GM11168 (cell line): ENCODE measurements at regions not wholly inside any gene's neighbourhood (a gene's known extent, or its start where the extent isn't known, plus 50 kb on each side); places are given as distances from the start of the nearest gene placed in this dataset.

Experiments
- in situ Hi-C: fragments of 300-500 bp; cut with MboI; formaldehyde crosslinking; loops from one replicate; pipeline ENCODE4 v1.12.0; 2022; ENCODE audit warnings: low sequenced_read_pairs; ENCODE audit not compliant: unreplicated experiment

- in situ Hi-C loops = no loop called here
Observed at GRCh38 chr10:123471811-123472210, 194.3 kb upstream of the GPR26 start.

GRCh38 chr10:123472606-123473005 is 193.5 kb upstream of the GPR26 start:
- in situ Hi-C loops = no loop called here

GRCh38 chr10:123474700-123475099 is 191.5 kb upstream of the GPR26 start:
- in situ Hi-C loops = no loop called here

GRCh38 chr10:123475466-123475865 is 190.7 kb upstream of the GPR26 start:
- in situ Hi-C loops = no loop called here

GRCh38 chr10:123478116-123478515 is 188.0 kb upstream of the GPR26 start:
- in situ Hi-C loops = no loop called here

- in situ Hi-C loops = no loop called here
Observed at GRCh38 chr10:123479640-123480039, 186.5 kb upstream of the GPR26 start.

GRCh38 chr10:123480344-123480743 is 185.8 kb upstream of the GPR26 start:
- in situ Hi-C loops = no loop called here

- in situ Hi-C loops = no loop called here
Observed at GRCh38 chr10:123480845-123481244, 185.3 kb upstream of the GPR26 start.

- in situ Hi-C loops = no loop called here
Observed at GRCh38 chr10:123484722-123485121, 181.4 kb upstream of the GPR26 start.

- in situ Hi-C loops = no loop called here
Observed at GRCh38 chr10:123485341-123485960, 180.7 kb upstream of the GPR26 start.

GRCh38 chr10:123488436-123488835 is 177.7 kb upstream of the GPR26 start:
- in situ Hi-C loops = no loop called here

GRCh38 chr10:123491364-123491763 is 174.8 kb upstream of the GPR26 start:
- in situ Hi-C loops = no loop called here

GRCh38 chr10:123492016-123492415 is 174.1 kb upstream of the GPR26 start:
- in situ Hi-C loops = no loop called here

- in situ Hi-C loops = no loop called here
Observed at GRCh38 chr10:123494301-123494808, 171.8 kb upstream of the GPR26 start.

- in situ Hi-C loops = no loop called here
Observed at GRCh38 chr10:123496375-123496774, 169.8 kb upstream of the GPR26 start.

GRCh38 chr10:123496996-123497660 is 169.0 kb upstream of the GPR26 start:
- in situ Hi-C loops = no loop called here

GRCh38 chr10:123500110-123500509 is 166.0 kb upstream of the GPR26 start:
- in situ Hi-C loops = no loop called here

GRCh38 chr10:123501148-123501547 is 165.0 kb upstream of the GPR26 start:
- in situ Hi-C loops = no loop called here

GRCh38 chr10:123502983-123503382 is 163.2 kb upstream of the GPR26 start:
- in situ Hi-C loops = no loop called here

GRCh38 chr10:123506455-123506854 is 159.7 kb upstream of the GPR26 start:
- in situ Hi-C loops = no loop called here

GRCh38 chr10:123507298-123507697 is 158.9 kb upstream of the GPR26 start:
- in situ Hi-C loops = no loop called here

- in situ Hi-C loops = no loop called here
Observed at GRCh38 chr10:123509338-123509737, 156.8 kb upstream of the GPR26 start.
